NCI-H2171 (cell line): ENCODE measurements at regions not wholly inside any gene's neighbourhood (a gene's known extent, or its start where the extent isn't known, plus 50 kb on each side); places are given as distances from the start of the nearest gene placed in this dataset.
"Not testable (repeated sequence)": the region's sequence is repeated elsewhere in the genome, so short reads cannot be mapped to it uniquely, and the experiment has no call there.

Source experiments
- DNase-seq: peaks from one replicate; lab custom pipeline; 2025; lab: John Stamatoyannopoulos, UW

DNA sequence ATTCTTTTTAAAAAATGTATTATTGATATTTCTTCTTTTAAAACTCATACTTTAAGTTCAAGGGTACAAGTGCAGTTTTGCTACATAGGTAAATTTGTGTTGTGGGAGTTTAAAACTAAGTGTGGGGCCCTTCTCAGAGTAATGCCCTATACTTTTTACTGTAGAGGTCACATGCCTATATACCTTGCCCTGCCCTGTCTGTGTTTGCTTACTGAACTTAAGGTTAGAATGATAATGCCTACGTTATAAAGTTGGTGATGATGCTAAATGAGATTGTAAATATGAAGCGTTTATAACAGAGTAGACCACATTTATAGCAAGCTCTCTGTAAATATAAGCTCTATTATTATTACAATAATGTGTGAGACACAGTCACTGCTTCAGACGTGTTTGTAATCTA, 261.9 kb downstream of the RASSF9 start:
- DNase-seq, result no peak

DNA sequence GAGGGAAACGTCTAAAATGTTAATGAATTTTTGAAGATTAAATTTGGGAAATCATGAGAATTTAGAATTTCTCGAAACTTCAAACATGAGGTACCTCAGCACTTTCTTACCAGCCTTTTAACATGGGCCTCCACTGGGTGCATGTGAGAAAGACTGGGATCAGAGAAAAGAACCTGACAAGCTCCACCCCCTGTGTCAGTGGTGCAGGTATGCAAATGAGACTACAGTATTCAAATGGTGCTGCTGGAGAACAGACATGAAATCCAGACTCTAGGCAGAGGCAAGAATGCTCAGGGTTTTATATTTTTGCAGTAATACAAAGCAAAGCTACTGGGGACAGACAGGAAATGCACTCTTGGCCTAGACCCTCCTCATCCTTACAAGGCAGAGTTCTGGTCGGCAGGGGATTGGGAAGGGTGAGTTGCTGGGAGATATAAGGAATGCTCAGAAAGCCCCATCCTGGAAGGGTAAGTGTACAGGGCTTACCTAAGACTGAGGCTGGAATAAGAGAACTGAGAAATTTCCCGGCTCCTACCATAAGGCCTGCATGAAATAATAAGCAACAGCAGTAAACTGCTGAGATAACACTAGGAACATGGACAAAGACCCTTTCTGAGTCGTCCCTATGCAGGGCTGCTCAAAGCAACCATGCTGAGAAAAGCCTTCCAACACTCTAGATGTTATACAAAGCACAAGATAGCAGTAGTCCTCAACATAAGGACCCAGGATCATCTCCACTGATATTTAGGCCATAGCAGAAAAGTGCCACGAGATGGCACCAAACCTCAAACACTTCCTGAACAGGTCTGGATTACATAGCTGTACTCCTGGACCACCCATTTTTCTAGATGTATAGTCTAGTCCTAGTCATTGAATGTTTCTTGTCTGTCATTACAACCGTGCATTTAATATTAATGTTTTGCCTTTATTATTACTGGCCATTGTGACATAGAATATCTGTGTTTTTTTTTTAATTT, 260.8 kb downstream of the RASSF9 start:
- DNase-seq, result no peak

DNA sequence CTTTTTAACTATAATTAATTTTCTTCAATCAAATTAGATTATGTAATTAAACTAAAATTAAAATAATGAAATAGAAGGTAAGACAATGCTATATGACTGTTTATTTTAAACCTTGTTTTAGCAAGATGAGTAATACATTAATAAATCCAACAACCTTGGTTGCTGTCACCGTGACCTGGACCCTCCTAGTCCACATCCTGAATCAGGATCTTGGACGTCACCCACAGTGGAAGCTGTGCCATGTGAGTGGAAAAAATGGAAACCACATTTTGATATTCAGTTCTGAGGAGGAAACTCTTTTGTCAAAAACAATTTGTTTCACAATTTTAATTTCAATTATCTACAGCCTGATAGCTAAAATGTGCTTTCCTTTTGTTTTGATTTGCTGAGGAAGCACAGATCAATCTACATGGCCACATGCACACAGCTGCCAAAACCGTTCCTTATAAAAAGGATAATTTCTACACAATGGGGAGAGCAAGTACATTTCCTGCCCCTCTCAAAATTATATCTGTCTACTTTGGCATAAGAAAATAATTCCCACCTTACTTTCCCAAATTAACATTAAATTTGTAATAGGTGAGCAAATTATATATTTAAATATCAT, 255.5 kb downstream of the RASSF9 start:
- no peak for DNase-seq

DNA sequence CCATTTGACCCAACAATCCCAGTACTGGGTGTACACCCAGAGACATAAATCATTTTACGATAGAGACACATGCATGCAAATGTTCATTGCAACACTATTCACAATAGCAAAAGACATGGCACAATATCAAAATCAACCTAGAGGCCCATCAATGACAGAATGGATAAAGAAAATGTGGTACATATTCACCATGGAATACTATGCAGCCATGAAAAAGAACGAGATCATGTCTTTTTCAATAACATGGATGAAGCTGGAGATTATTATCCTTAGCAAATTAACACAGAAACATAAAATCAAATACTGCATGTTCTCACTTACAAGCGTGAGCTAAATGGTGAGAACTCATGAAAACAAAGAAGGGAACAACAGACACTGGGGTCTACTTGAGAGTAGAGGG, 249.1 kb downstream of the RASSF9 start:
- no peak for DNase-seq

DNA sequence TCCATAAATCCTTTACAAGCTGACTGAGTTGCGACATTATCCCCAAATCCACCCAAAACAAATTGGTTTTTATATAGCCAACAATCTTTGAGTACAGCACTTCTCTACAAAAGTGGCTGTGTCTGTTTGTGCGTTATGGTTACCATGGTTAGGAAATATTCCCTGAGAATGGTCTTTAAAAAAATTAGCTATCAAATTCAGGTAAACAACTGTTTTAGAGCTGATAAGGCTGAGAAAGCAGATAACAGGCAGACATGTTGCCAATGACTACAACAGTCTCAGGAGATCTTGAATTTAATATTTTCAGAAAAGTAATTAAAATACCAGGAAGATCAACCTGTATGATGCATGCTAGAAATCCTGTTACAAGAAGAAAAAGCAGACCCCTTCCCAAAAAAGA, 248.0 kb downstream of the RASSF9 start:
- DNase-seq, result no peak

DNA sequence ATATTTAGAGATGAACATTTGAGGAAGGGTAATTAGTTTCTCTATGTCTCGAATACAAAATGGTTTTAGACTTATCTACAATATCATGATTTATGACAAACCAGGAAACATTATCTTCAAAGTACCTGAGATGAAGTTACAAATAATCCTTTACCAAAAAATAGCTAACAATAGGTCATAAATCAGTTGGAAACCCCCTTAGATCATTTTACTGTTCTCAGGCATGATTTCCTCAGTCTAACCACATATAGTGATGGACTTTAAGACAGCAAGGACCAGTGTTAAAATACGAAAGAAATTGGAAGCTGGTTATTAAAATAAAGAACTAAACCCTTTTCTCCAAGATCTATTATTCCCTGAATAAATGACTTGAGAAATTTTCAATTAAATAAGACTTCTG, 235.4 kb downstream of the RASSF9 start:
- DNase-seq, result no peak

DNA sequence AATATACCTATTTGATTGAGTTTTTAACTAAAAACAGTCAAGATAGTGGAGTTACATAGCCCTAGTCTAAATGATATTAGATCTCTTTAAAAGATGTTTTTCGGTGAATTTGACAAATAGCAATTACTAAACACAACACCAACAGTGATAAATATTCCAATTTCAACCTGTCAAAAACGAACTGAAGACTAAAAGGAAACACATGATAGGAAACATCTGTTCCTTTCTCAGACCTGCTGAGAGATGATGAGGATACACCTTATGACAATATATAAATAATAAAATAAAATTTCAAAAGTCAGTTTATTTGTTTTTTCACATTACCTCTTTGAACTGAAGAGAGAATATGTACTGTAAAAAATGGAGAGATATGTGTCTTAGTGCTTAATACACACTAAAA, 232.7 kb downstream of the RASSF9 start:
- DNase-seq, result no peak

DNA sequence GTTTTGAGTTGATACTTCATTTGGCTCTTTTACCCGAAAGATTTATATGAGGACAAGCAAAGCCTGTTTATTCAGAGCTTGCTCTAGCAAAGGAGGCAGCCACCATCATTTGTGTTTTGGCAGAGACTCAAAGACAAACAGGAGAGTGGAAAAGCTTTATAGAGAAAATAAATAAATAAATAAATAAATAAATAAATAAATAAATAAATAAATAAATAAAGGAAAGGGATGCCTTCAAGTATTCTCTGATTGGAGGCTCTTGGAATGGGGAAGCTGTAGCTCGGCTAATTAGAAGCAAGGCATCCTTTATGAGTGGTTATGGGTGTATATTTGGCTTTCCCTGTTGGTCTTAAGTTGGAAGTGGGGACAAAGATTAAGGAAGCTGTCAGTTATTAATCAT, 229.8 kb downstream of the RASSF9 start:
- no peak for DNase-seq

DNA sequence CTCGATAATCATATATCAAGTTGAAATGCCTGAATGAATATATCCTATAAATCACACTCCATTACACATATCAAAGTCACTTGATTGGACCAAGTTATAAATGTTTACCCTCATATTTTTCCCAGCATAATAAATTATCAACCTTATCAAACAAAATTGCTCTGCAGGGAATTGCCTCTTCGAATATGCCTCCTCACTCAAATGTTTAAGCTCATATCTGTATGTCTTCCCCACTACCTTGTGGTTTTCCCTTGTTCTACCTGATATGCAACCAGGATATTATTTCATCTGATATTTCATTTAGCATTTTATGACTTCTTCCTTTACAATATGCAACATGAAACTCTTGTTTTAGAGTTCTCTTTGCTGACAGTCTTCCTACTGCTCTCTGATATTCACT, 226.4 kb downstream of the RASSF9 start:
- DNase-seq, result no peak

DNA sequence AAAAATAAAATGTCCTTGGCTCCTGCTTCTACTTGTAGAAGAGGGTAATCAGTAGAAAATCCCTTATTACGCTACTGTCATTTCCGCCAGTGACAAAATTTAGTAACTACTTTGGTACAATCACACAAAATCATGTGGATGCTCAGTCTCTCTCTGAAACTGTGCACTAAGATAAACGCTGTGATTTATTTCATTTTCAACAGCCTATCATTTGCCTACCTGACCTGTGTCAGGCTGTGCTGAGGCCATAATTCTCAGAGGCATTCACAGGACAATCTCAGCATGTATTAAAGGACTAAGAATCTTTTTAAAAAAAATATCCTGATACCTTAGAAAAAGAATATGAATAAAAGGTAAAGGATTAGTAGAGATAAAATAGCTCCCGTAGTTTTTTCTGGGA, 226.0 kb downstream of the RASSF9 start:
- DNase-seq, result no peak

DNA sequence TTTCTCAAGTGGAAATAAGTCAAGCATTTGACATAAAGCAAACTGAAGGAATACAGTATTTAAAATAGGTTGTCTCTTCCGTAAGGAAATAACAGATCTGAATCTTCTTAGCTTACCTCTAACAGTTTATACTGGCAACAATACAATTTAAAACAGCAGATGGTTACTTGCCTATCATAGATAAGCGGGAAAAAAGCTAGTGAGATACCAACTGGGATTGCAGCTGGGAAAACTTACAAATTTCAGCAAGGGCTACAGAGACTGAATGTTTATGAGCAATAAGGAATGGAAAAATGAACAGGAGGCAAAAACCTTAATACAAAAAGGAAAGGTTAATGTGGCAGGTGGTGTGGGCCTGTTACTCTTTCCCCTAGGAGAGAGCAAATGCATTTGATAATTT, 220.0 kb downstream of the RASSF9 start:
- DNase-seq, result no peak

DNA sequence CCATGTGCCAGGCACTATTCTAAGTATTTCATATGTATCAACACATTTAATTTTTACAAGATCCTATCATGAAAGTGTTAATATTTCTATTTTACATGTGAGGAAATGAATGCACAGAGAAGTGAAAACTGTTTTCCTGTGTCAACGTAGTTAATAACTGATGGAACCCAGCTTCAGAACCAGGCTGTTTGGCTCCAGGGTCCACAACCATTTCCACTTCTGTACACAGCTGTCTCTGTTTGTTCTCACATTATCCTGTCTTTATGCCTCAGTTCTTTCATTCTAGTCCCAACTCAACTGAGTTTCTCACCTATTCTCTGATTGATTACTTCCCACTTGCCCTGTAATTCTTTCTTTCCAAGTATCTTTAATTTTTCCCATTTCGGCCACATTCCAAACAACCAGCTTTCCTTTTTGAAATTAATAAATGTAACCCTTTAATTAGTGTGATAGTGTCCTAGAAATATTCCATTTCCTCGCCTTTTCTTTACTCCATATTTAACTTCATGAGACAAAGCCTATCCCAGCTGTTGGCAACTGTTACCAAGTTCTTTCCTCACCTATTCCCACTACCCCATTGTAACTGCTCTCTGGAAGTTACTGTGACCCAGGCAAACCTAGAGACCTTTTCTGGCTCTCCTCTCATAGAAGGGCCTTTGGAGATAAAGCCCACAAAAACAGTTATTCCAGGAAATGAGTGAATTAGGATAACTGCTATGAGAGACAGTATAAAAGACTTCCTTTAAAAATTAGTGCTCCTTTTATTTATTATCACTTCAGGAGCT, 218.7 kb downstream of the RASSF9 start:
- DNase-seq, result no peak

DNA sequence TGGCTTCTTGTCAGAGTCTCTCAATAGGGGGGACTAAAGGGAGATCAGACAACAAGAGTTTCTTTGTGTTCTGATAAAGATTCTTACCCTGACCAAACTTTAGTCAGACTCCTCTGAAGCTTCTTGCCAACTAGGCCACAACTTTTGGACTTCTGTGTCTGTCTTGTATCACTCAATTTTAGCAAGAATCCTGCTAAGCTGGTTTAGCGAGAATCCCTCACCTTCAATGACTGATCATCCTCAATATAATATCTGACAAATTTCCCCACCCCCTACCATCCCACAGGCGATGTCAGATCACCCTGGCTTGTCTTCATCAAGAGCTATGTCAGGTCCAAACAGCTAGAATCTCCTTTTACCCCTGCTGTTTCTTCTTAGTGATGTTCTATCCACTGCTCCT, 215.2 kb downstream of the RASSF9 start:
- no peak for DNase-seq

DNA sequence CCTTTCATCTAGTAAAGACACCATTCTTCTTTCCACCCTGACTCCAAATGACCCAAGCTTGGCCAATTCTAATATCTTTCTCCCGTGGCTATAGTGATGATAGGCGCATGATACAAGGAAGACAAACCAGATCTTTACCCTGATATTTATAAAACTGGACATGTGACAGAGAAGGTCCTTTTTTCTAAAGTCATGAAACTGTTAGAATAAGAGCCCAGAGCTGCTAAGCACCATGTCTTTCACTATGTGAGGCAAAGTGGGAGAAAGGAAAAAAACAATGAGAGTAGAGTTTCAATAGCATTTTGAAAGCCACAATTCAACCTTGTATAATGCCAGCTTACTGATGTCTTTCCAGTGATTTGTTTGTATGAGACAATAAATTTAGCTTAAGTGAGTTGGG, 212.4 kb downstream of the RASSF9 start:
- no peak for DNase-seq

DNA sequence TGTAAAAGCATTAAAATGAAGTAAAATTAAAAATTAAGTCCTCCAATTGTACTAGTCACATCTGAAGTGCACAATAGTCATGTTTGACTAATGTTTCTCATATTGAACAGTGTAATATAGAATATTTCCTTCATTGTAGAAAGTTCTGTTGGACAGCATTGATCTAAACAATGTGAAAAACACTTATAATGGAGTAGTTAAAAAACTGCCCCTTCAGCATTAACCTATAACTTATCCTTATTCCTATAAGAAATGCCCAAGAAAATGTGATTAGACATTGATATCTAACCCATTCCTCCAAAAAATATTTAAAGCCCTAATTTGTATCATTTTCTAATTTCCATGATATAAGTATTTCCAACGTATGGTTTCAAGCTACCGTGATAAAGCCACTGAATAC, 210.7 kb downstream of the RASSF9 start:
- DNase-seq, result no peak

DNA sequence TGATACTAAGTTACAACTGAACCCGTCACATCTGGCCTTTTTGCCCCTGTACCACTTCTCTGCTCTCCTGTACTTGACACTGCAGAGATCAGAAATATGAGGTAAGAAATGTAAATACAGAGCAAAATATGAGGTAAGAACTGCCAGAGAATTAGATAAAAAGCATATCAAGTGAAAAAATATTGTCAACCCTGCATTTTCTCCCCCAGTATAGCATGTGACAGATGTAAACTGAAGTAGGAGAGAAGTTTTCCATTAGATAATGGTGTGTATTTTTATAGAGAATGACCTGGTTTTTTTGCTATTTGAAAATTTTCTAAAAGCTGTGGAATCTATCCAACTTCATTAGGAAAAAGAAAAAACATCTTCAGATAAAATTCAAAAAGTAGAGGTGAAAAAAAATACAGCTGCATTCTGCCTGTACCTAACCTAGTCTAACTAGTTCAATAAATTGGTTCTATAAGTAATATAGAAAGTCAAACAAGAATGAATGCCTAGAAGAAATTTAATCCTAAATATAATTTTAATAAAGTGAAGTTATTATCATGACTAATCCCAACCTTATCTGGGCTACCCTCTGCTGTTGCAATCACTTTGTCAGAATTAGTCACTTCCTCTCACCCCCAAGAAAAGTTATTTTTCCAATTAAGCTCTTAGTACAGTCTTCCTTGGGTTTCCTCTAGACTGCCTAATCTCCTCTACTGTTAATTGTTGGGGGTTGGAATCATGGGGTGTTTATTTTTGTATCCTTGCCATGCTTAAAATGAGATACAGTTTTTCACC, 210.0 kb downstream of the RASSF9 start:
- no peak for DNase-seq

DNA sequence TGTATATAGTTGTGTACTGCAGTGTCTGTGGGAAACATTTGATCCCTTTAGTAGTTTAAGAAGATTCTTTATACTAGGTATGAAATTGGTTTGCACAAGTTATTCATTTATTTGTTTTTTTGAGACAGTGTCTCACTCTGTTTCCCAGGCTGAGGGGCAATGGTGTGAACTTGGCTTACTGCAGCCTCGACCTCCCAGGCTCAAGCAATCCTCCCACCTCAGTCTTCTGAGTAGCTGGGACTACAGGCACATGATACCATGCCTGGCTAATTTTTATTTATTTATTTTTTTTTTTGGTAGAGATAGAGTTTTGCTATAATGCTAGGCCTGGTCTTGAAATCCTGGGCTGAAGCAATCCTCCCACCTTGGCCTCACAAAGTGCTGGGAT, 209.4 kb downstream of the RASSF9 start:
- DNase-seq, result no peak

DNA sequence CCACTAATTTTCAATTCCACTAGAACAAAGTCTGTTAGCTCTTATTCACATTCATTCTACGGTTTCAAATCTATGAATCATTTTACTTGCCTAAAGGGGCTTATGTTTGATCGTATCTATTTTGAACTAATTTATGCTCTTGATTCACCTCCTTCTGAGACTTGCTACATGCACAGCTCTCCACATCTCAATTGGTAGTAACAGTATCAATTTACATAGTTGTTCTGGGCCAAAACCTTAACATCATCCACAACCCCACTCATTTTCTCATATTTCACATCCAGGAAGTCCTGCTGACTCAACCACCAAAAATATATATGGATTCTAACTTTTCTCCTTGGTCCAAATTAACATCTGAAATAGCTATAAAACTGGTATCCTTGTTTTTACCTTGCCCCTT, 208.6 kb downstream of the RASSF9 start:
- DNase-seq, result no peak

DNA sequence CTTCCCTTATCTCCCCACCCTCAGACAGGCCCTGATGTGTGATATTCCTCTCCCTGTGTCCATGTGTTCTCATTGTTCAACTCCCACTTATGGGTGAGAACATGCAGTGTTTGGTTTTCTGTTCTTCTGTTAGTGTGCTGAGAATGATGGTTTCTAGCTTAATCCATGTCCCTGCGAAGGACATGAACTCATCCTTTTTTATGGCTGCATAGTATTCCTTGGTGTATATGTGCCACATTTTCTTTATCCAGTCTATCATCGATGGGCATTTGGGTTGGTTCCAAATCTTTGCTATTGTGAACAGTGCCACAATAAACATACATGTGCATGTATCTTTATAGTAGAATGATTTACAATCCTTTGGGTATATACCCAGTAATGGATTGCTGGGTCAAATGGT, 207.6 kb downstream of the RASSF9 start:
- not testable (repeated sequence) for DNase-seq

DNA sequence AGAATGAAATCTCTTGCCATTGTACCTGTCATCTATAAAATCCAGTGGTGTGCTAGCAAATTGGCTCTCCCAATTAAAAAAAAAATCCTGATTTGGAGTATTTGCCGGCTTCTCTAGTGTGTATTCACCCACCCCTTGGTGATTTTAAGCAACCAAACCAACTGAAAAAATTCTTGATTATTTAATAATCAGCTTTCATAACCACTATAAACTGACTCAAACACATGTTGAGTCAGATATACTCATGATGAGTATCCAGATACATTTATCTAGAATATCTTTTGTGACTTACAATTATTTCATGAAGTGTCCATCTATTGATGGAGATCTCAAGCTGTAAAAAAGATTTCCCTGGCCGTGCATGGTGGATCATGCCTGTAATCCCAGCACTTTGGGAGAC, 205.4 kb downstream of the RASSF9 start:
- DNase-seq, result no peak

DNA sequence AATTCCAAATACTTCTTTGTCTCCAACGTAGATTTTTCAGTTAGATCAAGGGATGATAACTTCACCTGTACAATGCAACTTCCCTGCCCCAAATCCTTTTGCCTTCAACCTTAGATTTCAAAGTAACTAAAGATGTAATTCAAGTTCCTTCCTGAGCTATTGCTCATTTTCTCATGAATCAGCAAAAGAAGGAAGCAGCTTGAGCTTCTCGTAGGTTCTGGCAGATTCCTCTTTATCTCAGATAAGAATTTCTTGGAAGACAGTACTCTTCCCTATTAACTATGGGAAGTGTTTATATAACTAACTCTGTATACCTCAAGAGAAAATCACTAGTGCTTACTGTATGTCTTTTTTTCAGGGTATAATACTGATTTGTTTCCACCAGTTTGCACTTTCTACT, 203.8 kb downstream of the RASSF9 start:
- DNase-seq, result no peak

DNA sequence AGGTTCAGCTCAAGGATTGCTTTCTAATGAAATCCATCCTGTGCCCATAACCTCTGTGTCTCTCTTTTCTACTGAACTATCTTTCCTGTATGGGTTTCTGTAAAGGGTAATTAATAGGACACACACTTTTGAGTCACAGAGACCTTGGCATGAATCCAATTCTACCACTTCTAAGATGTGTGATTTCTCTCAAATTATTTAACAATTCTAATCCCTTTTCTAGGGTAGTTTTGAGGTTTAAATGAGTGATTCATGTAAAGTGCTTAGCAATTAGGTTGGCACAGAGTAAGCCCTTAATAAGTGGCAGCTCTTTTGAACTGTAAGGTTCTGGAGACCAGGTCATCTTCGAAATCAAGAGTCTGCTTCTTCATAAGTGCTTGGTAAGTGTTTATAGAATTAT, 202.7 kb downstream of the RASSF9 start:
- DNase-seq, result no peak
